Thyroid gland (tissue), 4 donors: ENCODE measurements at regions not wholly inside any gene's neighbourhood (a gene's known extent, or its start where the extent isn't known, plus 50 kb on each side); places are given as distances from the start of the nearest gene placed in this dataset.

Source experiments
- POLR2A ChIP-seq, 2 donors: fragments of 450-650 bp; IDR thresholded peaks; one replicate each; pipeline ENCODE4 v1.6.1; 2017; ENCODE audit warnings: antibody characterized with exemption in 2 of 2, mild to moderate bottlenecking in 2 of 2, moderate library complexity in 1 of 2
- TF ChIP-seq, protein P1 (sequence below), 6 experiments: fragments of 200-600 bp in 3 of 6; fragments of 450-650 bp in 3 of 6; sonication (generic) in 3 of 6; IDR thresholded peaks; one replicate each; pipeline ENCODE4 v1.5.1; 2016 to 2019; ENCODE audit warnings: antibody characterized with exemption in 6 of 6, mild to moderate bottlenecking in 2 of 6, inconsistent platforms in 1 of 6, moderate library complexity in 1 of 6

DNA sequence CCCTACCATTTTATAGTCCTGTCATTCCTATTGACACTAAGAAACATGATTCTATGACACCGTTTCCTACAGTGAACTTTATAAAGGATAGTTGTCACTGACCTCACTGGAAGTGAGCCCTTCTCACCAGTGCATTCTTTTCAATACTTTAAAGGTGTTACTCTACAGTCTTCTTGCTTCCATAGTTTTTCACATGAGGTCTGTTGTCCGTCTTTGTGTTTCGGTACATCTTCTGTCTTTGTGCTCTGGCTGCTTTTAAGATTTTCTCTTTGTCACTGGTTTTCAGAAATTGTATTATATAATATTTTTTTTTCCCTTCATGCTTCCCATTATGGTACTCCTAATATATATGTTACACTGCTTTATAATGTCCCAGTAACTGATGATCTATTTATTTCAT is 174.2 kb downstream of the KIF20B start:
- TF ChIP-seq, protein P1, sequence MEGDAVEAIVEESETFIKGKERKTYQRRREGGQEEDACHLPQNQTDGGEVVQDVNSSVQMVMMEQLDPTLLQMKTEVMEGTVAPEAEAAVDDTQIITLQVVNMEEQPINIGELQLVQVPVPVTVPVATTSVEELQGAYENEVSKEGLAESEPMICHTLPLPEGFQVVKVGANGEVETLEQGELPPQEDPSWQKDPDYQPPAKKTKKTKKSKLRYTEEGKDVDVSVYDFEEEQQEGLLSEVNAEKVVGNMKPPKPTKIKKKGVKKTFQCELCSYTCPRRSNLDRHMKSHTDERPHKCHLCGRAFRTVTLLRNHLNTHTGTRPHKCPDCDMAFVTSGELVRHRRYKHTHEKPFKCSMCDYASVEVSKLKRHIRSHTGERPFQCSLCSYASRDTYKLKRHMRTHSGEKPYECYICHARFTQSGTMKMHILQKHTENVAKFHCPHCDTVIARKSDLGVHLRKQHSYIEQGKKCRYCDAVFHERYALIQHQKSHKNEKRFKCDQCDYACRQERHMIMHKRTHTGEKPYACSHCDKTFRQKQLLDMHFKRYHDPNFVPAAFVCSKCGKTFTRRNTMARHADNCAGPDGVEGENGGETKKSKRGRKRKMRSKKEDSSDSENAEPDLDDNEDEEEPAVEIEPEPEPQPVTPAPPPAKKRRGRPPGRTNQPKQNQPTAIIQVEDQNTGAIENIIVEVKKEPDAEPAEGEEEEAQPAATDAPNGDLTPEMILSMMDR (IDR thresholded peaks at IDR 0.05): no peak
- no peak for TF ChIP-seq POLR2A (IDR thresholded peaks at IDR 0.05)
